Kidney (tissue), 13 donors: ENCODE measurements at regions not wholly inside any gene's neighbourhood (a gene's known extent, or its start where the extent isn't known, plus 50 kb on each side); places are given as distances from the start of the nearest gene placed in this dataset.

Experiments used
- DNase-seq, 5 donors: peaks; one replicate each; pipeline ENCODE4 v3.0.0-alpha.2; 2013 to 2020
- FAIRE-seq: peaks from 2 replicates; lab custom pipeline; 2012; peaks lifted over from hg19 to GRCh38; lab: Jason Lieb, UNC
- H3K27ac ChIP-seq, 2 donors: one replicate each; pipeline ENCODE4 v1.7.0; 2013; ENCODE audit warnings: low read depth in 2 of 2, low read length in 2 of 2, inconsistent platforms in 1 of 2
- H3K27me3 ChIP-seq: one replicate; pipeline ENCODE4 v1.7.1; 2013; ENCODE audit warnings: low read length, inconsistent platforms; ENCODE audit not compliant: control insufficient read depth, insufficient read depth
- H3K36me3 ChIP-seq, 3 donors: one replicate each; pipeline versions ENCODE4 v1.7.0 to v1.7.1; 2013; ENCODE audit warnings: low read length in 3 of 3, control low read depth in 1 of 3, inconsistent platforms in 1 of 3; ENCODE audit not compliant: insufficient read depth in 3 of 3, control insufficient read depth in 2 of 3
- H3K4me1 ChIP-seq, 3 donors: one replicate each; pipeline versions ENCODE4 v1.7.0 to v1.7.1; 2013; ENCODE audit warnings: low read length in 3 of 3, inconsistent platforms in 1 of 3, low read depth in 1 of 3; ENCODE audit not compliant: control insufficient read depth in 2 of 3, insufficient read depth in 2 of 3
- H3K4me3 ChIP-seq, 3 donors: one replicate each; pipeline versions ENCODE4 v1.7.0 to v1.8.1; 2013; ENCODE audit warnings: low read length in 3 of 3, control low read depth in 1 of 3, inconsistent platforms in 1 of 3
- H3K9ac ChIP-seq, 3 donors: one replicate each; pipeline versions ENCODE4 v1.7.0 to v1.7.1; 2013; ENCODE audit warnings: low read length in 3 of 3, control low read depth in 1 of 3, inconsistent platforms in 1 of 3
- H3K9me3 ChIP-seq, 3 donors: one replicate each; pipeline versions ENCODE4 v1.7.0 to v1.7.1; 2013; ENCODE audit warnings: low read length in 3 of 3, control low read depth in 1 of 3, inconsistent platforms in 1 of 3; ENCODE audit not compliant: control insufficient read depth in 2 of 3, insufficient read depth in 1 of 3
- CTCF ChIP-seq: IDR thresholded peaks from 3 replicates; pipeline ENCODE4 v1.5.1; 2012; ENCODE audit warnings: mild to moderate bottlenecking, moderate library complexity, borderline replicate concordance; ENCODE audit not compliant: insufficient read depth; ENCODE audit errors: extremely low read depth
- intact Hi-C: fragments of 100-400 bp; cut with DNase I; formaldehyde crosslinking; loops from one replicate; pipeline ENCODE4 v1.11.1; 2022
- donor health status: control.
- donor health status: control.
- donor health status: control.
- donor health status: control.
- donor health status: control.
- donor health status: DM: yes; HTN: yes; CAD: no.
- donor health status: Normal renal cell carcinoma (clear cell type).

GRCh38 chr6:149217466-149217888 is 100.0 kb upstream of the TAB2 start:
- H3K27ac ChIP-seq = no peak overlapping the region
- H3K4me1 ChIP-seq = no peaks in the 10 kb centered on the region
- H3K36me3 ChIP-seq = no peaks in the 10 kb centered on the region
- no peaks in the 10 kb centered on the region for H3K9me3 ChIP-seq
- no peak for TF ChIP-seq CTCF
- H3K9ac ChIP-seq = no peak overlapping the region
- no peak for FAIRE-seq
- H3K27me3 ChIP-seq = no peaks in the 10 kb centered on the region
- no peak overlapping the region for H3K4me3 ChIP-seq
- no peak for DNase-seq
- intact Hi-C loops = no loop called here

GRCh38 chr6:149218471-149218870 is 99.0 kb upstream of the TAB2 start:
- Histone ChIP-seq H3K9me3 (no peaks in the 10 kb centered on the region), H3K9ac (no peak overlapping the region), H3K4me1 (no peaks in the 10 kb centered on the region), H3K27ac (no peak overlapping the region), H3K27me3 (no peaks in the 10 kb centered on the region), H3K4me3 (no peak overlapping the region), H3K36me3 (no peaks in the 10 kb centered on the region)
- no peak for FAIRE-seq
- intact Hi-C loops = no loop called here
- no peak for TF ChIP-seq CTCF
- no peak for DNase-seq

GRCh38 chr6:149218915-149219314 is 98.6 kb upstream of the TAB2 start:
- no peak overlapping the region for H3K4me3 ChIP-seq
- DNase-seq = no peak
- no peak for FAIRE-seq

More at GRCh38 chr6:149218915-149219314, 98.6 kb upstream of the TAB2 start:
- Histone ChIP-seq H3K27me3 (no peaks in the 10 kb centered on the region), H3K36me3 (no peaks in the 10 kb centered on the region), H3K9ac (no peak overlapping the region), H3K9me3 (no peaks in the 10 kb centered on the region), H3K27ac (no peak overlapping the region), H3K4me1 (peaks cover 0 to 2% (median 0%) of the 10 kb centered on the region in 3 donors)
- no peak for TF ChIP-seq CTCF
- intact Hi-C loops = no loop called here
